Stimulated activated CD8-positive, alpha-beta memory T cell treated with anti-CD3 and anti-CD28 coated beads, Interleukin-15, amount 100 ng/mL, for 24 hours (primary cell): ENCODE measurements at regions not wholly inside any gene's neighbourhood (a gene's known extent, or its start where the extent isn't known, plus 50 kb on each side); places are given as distances from the start of the nearest gene placed in this dataset.
"Not testable (repeated sequence)": the region's sequence is repeated elsewhere in the genome, so short reads cannot be mapped to it uniquely, and the experiment has no call there.

ENCODE experiments used
- DNase-seq: peaks from one replicate; pipeline ENCODE4 v3.0.0-alpha.2; 2020; ENCODE audit warnings: low read depth

DNA sequence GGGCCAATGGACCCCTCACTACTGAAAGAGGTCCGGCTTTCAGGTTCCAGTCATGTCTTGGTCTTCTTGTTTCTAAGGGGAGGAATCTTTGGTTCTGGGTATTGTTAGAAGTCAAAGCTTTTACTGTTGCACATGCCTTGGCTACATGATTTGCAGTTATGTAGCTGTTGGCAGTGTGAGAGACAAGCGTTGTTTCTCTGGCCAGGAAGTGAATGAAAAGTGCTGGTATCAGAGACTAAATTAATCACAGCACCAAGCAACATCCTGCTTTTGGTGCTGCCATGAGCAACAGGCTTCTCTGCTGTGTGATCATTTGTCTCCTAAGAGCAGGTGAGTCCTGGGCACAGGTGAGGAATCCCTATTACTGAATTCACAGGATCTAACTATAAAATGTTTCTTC is 100.1 kb upstream of the PRSS3 start:
- DNase-seq, result no peak

DNA sequence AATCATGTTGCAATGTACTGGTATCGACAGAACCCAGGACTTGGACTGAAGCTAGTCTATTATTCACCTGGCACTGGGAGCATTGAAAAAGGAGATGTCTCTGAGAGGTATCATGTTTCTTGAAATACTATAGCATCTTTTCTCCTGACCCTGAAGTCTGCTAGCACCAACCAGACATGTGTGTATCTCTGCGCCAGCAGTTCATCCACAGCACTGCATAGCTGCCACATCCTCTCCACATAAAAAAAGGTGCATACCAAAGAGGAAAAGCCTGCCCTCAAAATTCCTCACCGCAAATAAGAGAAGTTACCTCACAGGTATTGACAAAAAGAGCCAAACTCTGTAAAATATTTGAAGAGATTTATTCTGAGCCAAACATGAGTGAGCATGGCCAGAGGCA is 99.5 kb upstream of the PRSS3 start:
- no peak for DNase-seq

DNA sequence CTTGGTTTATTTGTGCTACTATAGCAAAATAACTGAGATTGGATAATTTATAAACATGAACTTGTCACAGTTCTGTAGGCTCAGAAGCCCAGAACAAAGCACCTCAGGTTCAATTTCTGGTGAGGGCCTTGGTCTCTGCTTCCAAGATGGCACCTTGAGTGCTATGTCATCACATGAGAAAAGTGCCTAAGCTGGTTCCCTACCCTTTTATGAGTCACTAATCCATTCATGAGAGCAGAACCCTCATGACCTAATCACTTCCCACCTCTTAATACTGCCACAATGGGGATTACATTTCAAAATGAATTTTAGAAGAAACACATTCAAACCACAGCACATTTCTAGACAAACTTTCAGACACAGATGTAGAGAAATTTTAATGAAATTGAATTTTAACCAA is 98.2 kb upstream of the PRSS3 start:
- no peak for DNase-seq

DNA sequence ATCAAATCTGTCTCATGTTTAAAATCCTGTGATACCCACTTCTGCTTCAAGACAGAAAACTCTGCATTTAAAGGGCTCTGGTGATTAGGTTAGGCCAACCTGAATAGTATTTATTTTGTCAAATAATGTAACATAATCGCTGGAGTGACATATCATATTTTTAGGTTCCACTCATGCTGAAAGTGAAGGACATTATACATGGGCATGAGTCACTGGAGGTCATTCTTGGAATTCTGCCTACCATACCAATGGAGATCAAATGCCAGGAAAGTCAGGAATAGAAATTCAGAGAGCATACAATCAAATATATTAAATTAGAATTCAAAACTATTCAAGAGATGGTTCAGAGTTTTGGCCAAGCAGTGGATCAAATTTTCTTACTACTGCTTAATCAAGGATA is 97.1 kb upstream of the PRSS3 start:
- DNase-seq, result no peak

DNA sequence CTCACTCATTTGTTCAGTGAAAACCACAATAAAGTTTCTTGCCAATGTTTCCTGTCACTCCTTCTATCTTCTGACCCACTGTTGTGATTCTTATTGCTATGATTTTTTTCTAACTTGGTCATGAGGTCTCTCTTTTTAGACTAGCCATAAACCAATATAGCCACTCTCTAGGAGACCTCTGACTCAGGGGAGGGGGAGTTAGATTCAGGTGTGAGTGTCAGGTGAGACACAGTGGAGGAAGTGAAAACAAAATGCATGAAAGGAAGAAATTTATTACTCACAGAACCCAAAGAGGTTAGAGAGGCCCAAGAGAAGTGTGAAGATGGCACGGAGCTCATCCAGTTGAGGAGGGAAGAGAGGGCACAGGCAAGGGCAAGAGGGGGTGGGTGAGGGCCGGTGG is 94.4 kb upstream of the PRSS3 start:
- not testable (repeated sequence) for DNase-seq

DNA sequence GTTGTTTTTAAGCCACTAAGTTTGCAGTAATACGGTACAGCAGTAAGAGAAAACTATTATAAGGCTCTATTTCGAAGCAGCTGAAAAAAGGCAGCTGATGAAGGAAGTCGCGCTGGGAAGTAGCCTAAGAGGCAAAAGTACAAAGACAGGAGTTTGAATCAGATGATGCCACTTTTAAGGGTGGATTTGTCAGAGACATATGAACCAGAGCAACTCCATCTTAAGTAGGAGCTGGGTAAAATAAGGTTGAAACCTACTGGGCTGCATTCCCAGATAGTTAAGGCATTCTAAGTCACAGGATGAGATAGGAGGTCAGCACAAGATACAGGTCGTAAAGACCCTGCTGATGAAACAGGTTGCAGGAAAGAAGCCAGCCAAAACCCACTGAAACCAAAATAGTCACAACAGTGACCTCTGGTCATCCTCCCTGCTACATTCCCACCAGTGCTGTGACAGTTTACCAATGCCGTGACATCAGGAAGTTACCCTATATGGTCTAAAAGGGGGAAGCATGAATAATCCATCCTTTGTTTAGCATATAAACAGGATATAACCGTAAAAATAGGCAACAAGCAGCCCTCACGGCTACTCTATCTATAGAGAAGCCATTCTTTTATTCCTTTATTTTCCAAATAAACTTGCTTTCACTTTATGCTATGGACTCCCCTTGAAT is 91.8 kb upstream of the PRSS3 start:
- DNase-seq, result no peak

DNA sequence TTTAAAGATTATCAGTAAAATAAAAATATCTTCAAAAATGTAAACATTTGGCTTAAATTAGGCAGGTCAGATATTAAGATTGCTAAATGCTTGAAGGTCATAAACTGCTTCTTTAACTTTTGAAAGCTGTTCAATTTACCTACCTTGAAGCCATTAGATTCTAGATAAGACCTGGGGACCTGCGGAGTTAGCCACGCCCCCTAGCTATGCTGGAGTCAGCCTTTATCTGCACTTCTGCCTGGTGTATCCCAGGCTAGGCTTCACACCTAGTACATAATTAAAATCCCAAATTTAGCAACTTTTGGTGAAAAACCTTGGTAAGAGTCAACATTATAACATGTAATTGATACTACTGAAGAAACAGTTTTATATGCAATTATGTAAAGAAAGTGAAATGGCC is 89.9 kb upstream of the PRSS3 start:
- DNase-seq, result not testable (repeated sequence)

DNA sequence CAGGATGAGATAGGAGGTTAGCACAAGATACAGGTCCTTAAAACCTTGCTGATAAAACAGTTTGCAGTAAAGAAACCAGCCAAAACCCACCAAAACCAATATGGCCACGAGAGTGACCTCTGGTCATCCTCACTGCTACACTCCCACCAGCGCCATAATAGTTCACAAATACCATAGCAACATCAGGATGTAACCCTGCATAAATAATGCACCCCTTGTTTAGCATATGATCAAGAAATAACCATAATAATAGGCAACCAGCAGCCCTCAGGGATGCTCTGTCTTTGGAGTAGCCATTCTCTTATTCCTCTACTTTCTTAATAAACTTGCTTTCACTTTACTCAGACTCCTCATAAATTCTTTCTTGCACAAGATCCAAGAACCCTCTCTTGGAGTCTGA is 86.9 kb upstream of the PRSS3 start:
- no peak for DNase-seq

DNA sequence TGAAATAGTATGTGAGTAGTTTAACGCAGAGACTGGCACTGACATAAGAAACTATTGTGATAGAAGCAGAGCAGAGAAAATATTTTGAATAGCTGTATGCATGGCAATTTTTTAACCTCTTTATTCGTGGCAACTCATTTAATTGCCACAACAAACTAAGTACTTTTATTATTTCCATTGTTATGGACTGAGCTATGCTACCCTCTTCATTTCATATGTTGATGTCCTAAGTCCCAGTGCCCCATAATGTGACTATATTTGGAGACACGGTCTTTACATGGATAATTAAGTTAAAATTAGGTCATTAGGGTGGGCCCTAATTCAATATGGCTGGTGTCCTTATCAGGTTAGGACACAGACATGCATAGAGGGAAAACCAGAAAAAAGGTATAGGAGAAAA is 86.1 kb upstream of the PRSS3 start:
- no peak for DNase-seq

DNA sequence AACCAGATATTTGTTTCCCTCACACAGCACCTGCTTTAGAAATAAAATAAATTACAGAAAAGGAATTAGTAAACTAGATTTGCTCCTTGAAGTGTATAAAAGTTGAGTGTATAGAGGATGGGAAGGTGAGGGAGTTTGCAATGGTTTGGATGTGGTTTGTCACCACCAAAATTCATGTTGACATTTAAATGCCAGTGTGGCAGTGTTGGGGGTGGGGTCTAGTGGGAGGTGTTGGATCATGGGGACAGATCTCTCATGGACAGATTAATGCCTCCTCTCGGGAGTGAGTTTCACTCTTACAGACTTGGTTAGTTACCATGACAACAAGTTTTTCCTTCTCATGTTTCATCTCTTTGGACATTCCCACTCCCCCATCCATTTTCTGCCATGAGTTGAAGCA is 83.9 kb upstream of the PRSS3 start:
- DNase-seq, result not testable (repeated sequence)

DNA sequence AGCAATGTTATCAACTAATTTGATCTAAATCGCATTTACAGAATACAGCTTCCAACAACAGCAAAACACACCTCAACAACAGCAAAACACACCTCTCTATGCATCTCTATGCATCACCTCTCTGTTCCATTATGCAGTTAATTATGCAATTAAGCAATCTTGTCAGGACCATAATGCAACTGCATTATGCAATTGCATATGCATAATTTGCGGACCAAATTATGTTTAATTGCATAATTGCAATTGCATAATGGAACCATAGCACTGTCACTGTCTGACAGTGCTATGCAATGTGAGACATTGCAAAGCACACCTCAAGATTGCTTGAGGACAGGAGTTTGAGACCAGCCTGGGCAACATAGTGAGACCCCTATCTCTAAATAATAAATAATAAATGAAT is 80.4 kb upstream of the PRSS3 start:
- no peak for DNase-seq

DNA sequence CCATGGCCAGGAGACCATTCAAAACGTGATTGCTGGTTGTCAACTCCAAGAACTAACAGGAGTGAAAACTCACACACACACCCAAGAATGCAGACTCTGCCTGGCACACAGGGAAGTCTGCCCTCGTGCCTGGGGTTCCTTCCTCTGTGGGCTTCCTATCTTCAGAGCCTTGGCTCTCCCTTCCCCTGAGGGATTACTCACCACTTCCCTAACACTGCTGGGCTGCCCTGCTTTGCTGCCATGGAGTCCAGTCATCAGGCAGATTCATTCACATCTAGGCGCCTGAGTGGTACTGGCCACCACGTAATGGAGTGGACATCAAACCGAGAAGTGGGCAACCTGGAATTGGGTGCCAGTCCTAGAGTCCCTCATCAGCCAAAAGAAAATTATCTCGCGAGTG is 76.4 kb upstream of the PRSS3 start:
- no peak for DNase-seq

DNA sequence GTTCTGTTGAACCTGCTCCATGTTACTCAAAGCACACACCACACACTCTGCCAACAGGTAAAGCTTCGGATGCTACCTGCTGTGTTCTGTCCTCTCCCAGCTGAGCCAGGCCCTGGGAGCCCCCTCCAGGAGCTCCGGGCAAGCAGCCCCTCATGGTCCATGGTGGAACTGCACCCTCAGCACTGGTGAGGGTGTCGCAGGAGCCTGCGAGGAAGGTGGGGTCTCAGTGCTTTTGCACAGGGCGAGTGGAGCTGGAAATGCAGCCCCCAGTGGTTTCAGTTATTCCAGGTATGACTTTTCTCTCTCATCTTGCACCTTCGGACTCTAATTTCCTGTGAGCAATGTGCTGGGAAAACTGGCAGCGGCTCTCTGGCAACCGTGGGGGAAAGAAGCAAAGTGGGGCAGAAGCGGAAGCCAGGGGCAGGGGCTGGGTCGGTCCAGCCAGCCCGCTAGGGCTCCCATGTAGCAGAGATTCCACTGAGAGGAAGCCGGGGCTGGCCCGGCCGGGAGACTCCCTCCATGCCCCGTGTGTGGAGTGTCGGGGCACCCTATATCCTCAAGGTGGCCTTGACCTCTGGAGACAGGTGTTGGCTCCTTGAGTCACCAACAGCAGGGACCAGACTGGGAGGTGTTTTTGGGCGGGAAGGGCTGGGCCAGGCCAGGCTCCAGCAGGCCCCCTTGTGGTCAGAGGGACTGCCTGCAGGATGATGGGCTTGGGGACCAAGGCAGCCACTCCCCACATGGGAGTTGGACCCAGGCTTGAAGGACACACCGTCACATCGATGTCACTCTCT is 75.6 kb upstream of the PRSS3 start:
- DNase-seq, result no peak

DNA sequence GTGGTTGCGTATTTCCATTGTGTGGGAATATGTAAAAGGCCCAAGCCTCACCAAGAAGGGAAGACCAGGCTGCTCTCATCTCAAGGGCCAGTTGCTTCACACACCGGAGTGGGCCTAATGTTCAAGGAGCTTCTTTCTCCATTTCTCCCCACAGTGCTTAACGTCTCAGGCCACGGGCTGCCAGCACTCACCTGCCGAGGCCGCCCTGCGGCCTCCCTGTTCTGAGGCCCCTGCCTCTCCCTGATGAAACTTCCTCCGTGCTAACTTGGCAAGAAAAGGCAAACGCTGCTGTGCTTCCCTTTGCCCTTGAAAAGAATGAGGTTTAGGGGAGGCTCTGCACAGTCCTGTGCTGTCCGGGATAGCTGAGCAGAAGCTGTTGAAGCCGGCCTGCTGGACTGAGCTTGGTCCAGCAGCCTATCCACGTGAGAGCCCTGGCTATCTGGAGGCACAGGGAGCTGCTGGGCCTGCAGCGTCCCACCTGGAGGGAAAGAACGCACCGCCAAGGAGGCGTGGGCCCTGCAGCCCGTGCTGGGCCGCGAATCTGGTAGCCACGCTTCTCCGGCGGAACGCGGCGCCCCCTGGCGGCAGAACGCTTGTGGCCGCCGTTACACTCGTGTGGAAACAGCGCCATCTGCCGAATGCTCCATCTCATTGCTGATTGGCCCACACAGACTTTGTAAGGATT is 73.5 kb upstream of the PRSS3 start:
- DNase-seq, result peak; percentile 88

DNA sequence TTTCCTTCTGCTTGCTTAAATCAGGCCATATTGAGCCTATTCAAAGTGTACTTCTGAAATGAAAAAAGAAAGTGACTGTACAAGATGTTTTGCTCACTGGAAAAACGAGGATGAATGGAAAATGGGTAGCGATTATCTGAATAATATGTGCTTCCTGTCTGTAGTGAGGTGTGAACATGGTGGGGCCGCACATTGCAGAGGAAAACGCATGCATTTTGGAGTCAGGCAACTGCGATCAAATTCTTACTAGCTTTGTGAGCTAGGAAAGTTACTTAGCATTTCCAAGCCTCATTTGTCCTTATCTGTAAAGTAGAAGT is 73.0 kb upstream of the PRSS3 start:
- no peak for DNase-seq

DNA sequence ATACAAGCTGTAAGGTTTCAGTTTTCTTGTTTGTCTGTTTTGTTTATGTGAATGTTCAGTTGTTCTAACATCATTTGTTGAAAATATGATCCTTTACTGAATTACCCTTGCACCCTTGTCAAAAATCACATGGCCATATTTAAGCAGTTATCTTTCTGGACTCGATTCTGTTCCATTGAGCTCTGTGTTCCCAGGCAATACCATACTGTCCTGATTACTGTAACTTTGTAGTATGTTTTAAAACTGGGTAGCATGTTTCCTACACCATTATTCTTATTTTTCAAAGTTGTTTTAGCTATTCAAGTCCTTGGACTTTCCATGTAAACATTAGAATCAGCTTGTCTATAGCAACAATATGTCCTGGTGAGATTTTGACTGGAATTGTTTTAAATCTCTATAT is 66.7 kb upstream of the PRSS3 start:
- no peak for DNase-seq

DNA sequence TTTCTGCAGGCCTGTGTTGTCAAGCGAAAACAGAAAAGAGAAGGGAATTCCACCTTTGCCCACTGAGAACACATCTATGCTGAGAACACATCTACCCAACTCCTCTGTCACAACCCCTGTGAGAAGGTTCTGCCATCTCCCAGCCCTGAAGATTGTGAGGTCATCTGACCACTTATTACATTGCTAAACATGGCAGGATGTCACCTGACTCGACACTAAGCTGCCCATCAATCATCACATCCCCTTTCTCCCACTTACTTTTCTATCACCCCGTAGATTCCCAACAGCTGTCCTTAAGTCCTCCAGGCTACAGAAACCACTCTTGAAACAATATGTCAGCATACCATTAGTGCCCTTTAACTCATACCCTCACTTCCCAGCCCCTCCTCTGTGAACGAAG is 64.2 kb upstream of the PRSS3 start:
- no peak for DNase-seq

DNA sequence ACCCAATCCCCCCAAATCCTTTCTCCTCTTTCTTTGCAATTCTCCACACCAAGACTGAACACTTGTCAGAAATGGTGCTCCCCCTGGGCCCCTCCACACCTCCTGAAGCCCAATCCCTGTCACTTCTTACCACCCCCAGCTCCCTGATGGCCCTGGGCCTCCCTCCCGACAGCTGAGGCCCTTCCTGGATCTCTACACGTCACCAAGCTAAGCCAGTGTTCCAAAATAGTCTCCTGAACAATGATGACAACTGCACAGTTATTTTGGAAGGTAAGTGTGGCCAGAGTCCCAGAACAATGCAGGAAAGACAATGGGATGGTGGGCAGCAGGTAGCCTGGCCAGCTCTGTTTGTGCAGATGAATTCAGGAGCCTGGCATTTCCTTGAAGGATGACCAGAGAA is 63.7 kb upstream of the PRSS3 start:
- DNase-seq, result no peak

DNA sequence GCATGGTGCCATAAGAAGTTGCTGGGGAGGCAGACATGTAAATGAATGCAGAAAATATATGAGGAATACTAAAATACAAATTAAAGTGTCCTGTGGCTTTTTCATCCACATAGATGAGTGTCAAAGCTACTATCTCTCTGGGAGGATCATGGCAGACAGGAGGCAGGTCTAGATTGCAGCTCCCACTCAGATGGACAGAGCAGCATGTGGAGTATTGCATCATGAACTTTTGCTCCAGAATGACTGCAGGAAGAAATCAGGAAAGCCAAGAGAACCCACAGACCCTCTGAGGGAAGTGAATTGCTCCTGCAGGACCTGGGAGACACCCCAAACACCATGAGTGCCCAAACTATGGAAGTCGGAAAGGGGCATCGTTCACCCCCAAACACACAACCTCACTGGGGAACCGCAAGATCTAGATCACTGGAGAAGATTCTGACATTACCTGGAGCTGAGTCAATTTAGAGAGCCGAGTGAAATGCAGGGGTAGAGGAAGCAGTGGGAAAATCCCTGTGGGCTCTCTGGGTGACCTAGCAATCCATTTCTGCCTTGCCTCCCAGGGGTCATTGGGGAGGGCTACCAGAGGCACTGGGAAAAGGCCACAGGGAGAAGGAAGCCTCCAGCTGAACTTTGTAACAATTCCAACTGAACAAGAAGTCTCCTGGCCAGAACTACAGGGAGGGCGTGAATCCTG is 61.0 kb upstream of the PRSS3 start:
- not testable (repeated sequence) for DNase-seq

DNA sequence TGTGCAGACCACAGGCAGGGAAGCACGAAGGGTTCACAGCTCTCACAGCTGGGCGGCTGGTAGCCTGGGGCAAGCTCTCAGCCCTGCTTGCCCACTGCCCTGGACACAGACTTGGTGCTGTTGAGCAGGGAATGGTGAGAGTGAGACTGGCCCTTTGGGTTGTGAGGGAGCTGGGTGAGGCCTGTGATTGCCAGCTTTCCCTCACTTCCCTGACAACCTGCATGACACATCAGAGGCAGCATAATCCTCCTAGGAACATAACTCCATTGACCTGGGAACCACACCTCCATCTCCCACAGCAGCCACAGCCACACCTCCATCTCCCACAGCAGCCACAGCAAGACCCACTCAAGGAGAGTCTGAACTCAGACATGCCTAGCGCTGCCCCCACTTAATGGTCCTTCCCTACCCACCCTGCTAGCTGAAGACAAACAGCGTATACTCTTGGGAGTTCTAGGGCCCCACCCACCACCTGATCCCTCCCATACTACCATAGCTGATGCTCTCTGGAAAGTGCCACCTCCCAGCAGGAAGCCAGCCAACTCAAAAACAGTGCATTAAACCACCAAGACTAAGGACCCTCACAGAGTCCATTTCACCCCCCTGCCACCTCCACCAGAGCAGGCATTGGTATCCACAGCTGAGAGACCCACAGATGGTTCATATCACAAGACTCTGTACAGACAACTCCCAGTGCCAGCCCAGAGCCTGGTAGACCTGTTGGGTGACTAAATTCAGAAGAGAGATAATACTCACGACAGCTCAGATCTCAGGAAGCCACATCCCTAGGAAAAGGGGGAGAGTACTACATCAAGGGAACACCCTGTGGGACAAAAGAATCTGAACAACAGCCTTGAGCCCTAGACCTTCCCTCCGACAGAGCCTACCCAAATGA is 60.2 kb upstream of the PRSS3 start:
- DNase-seq, result not testable (repeated sequence)

DNA sequence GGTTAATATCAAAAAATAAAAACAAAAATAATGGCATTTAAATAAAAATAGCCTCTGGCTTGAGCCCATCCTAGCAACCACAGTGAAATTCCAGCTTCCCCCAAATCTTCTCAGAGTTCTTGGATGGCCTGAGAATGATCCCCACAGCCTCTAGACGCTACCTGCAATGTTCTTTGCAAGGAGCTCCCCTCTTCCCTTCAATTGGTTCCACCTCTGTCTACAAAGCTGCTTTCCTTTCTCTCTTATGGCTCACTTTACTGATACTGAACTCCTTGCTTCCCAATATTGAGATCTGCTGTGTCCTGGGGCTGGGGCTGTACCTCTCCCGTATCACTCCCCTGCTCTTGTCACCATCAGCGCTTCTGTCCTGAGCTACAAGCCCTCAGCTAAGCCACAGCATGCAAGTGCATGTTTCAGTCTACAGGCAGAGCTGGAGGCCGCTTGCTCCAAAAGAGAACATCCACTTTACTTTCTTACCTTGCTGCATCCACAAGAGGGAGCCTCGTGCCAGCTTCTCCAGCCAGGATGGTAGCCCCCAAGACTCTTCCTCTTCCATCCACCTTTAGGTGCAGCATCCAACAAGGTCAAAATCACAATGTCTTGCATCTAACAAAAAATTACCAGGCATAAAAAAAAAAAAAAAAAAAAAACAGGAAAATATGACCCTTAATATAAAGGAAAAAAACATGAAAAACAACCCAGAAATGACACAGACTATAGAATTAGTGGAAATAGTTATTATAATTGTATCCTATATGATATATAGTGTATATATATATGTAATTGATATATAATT is 57.4 kb upstream of the PRSS3 start:
- DNase-seq, result no peak
